A549 (cell line): ENCODE measurements at regions not wholly inside any gene's neighbourhood (a gene's known extent, or its start where the extent isn't known, plus 50 kb on each side); places are given as distances from the start of the nearest gene placed in this dataset.

ENCODE experiments used
- HDAC2 ChIP-seq: fragments of 200-600 bp; sonication (generic); IDR thresholded peaks from 2 replicates; pipeline ENCODE4 v1.6.1; 2016
- MAX ChIP-seq: IDR thresholded peaks from 2 replicates; pipeline ENCODE4 v1.6.1; 2012
- MYC ChIP-seq: IDR thresholded peaks from 2 replicates; pipeline ENCODE4 v1.6.1; 2012; ENCODE audit warnings: mild to moderate bottlenecking, inconsistent platforms, low read length, improper control_type of control experiment, borderline replicate concordance
- POLR2A ChIP-seq: IDR thresholded peaks from 2 replicates; pipeline ENCODE4 v1.6.1; 2012; ENCODE audit warnings: mild to moderate bottlenecking, low read length
- TF ChIP-seq, protein P1 (sequence below): fragments of >200 bp; sonication (Bioruptor Twin); formaldehyde crosslinking; IDR thresholded peaks from 3 replicates; pipeline ENCODE4 v1.5.1; 2016

DNA sequence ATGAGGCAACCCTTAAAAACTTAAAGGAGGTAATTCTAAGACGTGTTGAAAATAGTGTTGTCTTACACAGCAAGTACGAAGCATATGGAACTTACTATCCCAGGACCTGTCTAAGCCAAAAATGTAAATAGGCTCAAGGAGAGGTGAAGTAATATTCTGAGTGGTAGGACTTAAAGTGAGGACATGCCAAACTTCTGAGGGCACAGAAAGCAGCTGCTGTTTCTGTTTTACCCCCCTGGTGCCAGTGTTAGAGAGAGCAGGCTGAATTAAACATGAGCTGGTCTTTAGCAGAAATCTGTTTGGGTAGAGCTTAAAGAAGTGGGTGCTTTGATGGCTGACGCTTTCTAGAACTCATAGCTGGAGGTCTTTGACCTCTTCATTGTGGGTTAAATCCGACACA, 149.7 kb upstream of the NPHP3 start:
- TF ChIP-seq MYC (no peak), MAX (no peak), POLR2A (no peak), HDAC2 (no peak)
- TF ChIP-seq, protein P1, sequence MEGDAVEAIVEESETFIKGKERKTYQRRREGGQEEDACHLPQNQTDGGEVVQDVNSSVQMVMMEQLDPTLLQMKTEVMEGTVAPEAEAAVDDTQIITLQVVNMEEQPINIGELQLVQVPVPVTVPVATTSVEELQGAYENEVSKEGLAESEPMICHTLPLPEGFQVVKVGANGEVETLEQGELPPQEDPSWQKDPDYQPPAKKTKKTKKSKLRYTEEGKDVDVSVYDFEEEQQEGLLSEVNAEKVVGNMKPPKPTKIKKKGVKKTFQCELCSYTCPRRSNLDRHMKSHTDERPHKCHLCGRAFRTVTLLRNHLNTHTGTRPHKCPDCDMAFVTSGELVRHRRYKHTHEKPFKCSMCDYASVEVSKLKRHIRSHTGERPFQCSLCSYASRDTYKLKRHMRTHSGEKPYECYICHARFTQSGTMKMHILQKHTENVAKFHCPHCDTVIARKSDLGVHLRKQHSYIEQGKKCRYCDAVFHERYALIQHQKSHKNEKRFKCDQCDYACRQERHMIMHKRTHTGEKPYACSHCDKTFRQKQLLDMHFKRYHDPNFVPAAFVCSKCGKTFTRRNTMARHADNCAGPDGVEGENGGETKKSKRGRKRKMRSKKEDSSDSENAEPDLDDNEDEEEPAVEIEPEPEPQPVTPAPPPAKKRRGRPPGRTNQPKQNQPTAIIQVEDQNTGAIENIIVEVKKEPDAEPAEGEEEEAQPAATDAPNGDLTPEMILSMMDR: no peak
